ENCODE measurements at regions not wholly inside any gene's neighbourhood (a gene's known extent, or its start where the extent isn't known, plus 50 kb on each side); places are given as distances from the start of the nearest gene placed in this dataset.
"Not testable (repeated sequence)": the region's sequence is repeated elsewhere in the genome, so short reads cannot be mapped to it uniquely, and the experiment has no call there.

DNA sequence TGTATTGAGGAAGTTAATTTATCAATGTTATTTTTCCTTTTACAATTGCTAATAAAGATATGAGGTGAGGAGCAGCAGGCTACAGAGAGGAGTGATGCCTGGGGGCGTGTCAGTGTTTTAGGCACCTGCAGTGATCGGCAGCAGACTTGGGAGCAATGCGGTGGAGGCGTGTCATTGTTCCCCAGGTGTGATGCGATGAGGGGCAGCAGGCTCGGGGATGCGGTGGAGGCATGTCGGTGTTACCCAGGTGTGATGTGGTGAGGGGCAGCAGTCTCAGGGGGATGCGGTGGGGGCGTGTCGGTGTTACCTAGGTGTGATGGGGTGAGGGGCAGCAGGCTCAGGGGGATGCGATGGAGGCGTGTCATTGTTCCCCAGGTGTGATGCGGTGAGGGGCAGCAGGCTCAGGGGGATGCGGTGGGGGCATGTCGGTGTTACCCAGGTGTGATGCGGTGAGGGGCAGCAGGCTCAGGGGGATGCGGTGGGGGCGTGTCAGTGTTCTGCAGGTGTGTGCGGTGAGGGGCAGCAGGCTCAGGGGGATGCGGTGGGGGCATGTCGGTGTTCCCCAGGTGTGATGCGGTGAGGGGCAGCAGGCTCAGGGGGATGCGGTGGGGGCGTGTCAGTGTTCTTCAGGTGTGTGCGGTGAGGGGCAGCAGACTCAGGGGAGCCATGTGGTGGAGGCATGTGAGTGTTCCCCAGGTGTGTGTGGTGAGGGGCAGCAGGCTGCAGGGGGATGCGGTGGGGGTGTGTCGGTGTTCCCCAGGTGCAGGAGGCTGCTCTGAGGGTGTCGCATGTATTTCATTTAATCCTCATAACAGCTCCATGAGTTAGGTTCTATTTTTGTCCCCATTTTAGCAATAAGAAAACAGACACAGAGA is 186.2 kb upstream of the GOLGA6L22 start:
- ATAC-seq (ENCODE audit: low read depth); intact Hi-C loops (cut with micrococcal nuclease); POLR2A ChIA-PET; H3K4me3 Mint-ChIP-seq; H3K9me3 Mint-ChIP-seq; H3K4me1 Mint-ChIP-seq; H3K27me3 Mint-ChIP-seq; H3K27ac Mint-ChIP-seq; CTCF ChIA-PET; DNase-seq; H3K36me3 Mint-ChIP-seq (ENCODE audit: low read depth): not testable (repeated sequence)

DNA sequence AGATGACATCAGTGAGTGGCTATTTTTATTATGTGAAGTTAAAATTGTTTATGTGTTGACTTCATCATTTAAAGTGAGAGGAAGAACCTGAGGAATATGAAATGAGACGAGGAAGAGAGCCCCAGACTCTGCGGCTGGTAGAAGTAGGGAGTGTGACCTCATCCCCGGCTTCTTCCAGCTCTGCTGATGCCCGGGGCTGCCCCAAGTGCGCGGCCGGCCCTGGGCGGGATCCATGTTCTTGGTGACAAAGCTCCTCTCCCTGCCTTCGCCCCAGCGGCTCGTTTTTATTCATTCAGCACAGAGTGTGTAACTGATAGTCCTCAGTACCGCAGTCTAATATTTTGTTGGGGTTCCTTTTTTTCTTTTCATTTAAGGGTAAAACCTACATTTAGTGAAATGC is 185.5 kb upstream of the GOLGA6L22 start:
- CTCF ChIA-PET; POLR2A ChIA-PET; ATAC-seq (ENCODE audit: low read depth); H3K27ac Mint-ChIP-seq; H3K36me3 Mint-ChIP-seq (ENCODE audit: low read depth); H3K27me3 Mint-ChIP-seq; DNase-seq; H3K9me3 Mint-ChIP-seq; H3K4me1 Mint-ChIP-seq; H3K4me3 Mint-ChIP-seq; intact Hi-C loops (cut with micrococcal nuclease): not testable (repeated sequence)

DNA sequence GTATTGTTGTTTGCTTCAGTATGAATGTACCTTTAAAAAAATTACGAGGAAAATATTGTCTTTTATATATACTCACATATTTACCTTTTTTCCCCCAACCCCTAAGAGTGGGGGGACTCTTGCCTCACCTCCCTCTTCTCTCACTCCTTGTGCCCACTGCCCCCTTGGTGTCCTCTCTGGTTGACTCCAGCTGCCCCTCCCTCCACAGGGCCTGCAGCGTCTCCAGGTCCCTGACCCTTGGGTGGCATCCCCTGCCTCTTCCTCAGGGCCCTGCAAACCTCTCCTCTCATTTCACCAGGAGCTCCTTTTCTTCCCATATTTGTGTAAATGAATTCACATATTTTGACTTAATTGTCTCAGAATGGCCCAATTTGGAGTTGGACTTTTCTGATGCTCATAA is 184.3 kb upstream of the GOLGA6L22 start:
- ATAC-seq (ENCODE audit: low read depth); H3K9me3 Mint-ChIP-seq; H3K36me3 Mint-ChIP-seq (ENCODE audit: low read depth); POLR2A ChIA-PET; CTCF ChIA-PET; DNase-seq; intact Hi-C loops (cut with micrococcal nuclease); H3K4me1 Mint-ChIP-seq; H3K27ac Mint-ChIP-seq; H3K27me3 Mint-ChIP-seq; H3K4me3 Mint-ChIP-seq: not testable (repeated sequence)

DNA sequence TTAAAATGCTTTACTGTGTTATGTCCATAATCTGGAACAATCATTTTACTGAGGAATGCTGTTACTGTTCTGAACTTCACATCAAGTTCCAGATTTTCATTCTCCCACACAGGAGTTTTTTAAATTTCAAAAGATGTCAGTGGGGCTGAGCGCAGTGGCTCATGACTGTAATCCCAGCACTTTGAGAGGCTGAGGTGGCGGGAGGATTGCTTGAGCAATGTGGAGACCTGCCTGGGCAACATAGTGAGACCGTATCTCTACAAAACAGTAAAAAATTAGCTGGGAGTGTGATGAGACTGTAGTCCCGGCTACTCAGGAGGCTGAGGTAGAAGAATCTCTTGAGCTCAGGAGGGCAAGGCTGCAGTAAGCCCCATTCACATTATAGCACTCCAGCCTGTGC is 177.9 kb upstream of the GOLGA6L22 start:
- POLR2A ChIA-PET; H3K27ac Mint-ChIP-seq; H3K9me3 Mint-ChIP-seq; ATAC-seq (ENCODE audit: low read depth); H3K36me3 Mint-ChIP-seq (ENCODE audit: low read depth); H3K4me3 Mint-ChIP-seq; H3K27me3 Mint-ChIP-seq; DNase-seq; CTCF ChIA-PET; intact Hi-C loops (cut with micrococcal nuclease); H3K4me1 Mint-ChIP-seq: not testable (repeated sequence)

DNA sequence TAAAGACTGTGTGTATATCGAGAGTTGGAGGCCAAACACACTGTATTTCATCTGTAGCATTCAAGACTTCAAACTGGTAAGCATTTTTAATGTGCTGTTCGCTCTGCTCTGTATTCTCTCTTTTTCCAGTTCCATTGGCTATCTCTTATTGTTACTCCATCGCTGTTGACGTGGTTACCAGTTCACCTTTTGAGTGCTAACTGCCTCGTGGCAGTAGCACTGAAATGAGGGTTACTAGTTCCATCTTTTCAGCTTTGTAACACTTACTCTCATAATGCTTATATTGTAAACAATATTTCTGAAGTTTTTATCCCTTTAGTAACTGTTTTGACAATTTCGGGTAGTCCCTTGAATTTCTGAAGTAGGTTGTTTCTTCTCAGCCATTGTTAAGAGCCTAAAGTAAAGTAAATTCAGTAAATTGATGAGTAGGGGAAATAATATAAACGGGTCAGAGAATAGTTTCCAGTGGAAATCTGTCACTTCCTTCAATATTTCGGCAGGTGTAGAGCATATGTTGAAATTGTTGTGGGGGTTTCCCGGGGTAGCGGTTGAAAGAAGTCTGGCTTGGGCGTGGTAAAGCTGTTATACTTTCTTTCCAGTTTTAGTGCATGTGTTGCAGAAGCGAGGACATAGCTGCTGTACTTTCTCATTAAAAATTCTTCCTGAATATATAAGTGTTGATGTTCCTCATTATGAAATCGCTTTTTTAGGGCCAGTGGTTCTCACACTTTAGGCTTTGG is 175.7 kb upstream of the GOLGA6L22 start:
- DNase-seq; H3K4me1 Mint-ChIP-seq; H3K27ac Mint-ChIP-seq; H3K27me3 Mint-ChIP-seq; POLR2A ChIA-PET; CTCF ChIA-PET; ATAC-seq (ENCODE audit: low read depth); intact Hi-C loops (cut with micrococcal nuclease); H3K36me3 Mint-ChIP-seq (ENCODE audit: low read depth); H3K4me3 Mint-ChIP-seq; H3K9me3 Mint-ChIP-seq: not testable (repeated sequence)

DNA sequence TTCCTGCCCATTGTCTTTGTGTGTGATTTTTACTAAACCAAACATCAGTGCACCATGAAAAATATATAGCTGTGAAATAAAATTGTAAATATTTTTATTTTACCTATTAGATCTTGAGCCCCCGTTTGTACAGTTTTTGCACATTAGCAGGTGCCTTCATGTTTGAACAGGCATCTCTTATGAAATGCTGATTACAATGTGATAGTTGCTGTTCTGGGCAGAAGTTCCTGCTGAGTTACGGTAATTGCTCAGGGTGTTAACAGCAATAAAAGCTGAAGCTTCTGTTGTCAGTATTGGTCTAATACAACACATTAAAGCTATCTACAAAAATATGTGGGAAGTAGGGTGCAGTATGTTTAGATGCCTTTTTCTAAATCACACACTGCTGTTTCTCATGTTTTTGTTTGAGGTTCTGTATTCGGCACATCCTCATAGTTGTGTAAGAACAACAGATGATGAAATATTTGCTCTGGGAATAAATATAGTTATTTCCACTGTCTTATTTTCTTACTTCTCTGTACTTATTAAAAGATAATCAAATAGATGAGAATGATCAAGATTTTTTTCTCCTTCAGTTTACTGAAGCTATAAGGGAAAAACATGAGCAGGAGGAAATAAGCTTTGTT is 173.8 kb upstream of the GOLGA6L22 start:
- intact Hi-C loops (cut with micrococcal nuclease); H3K27ac Mint-ChIP-seq; H3K9me3 Mint-ChIP-seq; DNase-seq; CTCF ChIA-PET; POLR2A ChIA-PET; H3K36me3 Mint-ChIP-seq (ENCODE audit: low read depth); H3K27me3 Mint-ChIP-seq; ATAC-seq (ENCODE audit: low read depth); H3K4me1 Mint-ChIP-seq; H3K4me3 Mint-ChIP-seq: not testable (repeated sequence)

DNA sequence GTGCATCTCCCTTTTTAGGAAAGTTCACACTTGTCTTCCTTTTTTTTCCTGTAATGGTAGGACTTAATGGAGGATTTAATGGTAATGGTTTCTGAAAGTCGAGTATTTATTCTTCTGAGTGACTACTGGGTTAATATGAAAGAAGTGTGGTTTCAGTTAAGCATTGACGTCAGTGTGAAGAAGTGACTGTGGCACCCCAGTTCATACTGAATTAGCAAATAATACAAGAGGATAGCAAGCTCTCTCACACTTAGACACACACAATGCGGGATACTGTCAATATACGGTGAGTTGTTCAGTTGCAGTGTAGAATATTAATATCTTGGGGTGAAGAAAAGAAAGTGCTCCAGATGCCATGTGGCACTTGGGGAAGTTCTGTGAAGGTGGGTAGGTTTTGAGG is 167.6 kb upstream of the GOLGA6L22 start:
- H3K36me3 Mint-ChIP-seq (ENCODE audit: low read depth); DNase-seq; POLR2A ChIA-PET; intact Hi-C loops (cut with micrococcal nuclease); H3K9me3 Mint-ChIP-seq; ATAC-seq (ENCODE audit: low read depth); H3K4me1 Mint-ChIP-seq; H3K27ac Mint-ChIP-seq; CTCF ChIA-PET; H3K27me3 Mint-ChIP-seq; H3K4me3 Mint-ChIP-seq: not testable (repeated sequence)

DNA sequence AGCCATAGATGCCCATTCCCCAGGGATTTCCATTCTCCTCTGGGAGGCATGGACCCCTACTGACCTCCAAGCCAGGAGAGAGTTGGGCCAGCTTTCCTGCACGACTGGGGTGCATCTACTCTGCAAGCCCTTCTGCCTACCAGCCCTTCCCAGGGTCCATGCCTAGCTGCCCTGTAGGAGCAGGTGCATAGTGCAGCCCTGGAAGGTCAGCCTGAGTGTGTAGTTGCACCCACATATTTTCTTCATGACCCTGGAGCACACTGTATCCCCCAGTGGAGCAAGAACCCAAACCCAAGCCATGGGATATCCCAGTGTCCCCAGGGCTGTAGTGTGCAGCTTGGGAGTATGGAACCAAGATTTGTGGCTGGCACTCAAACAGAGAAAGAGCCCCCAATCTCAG is 155.6 kb upstream of the GOLGA6L22 start:
- DNase-seq; H3K27ac Mint-ChIP-seq; H3K4me1 Mint-ChIP-seq; H3K27me3 Mint-ChIP-seq; ATAC-seq (ENCODE audit: low read depth); H3K4me3 Mint-ChIP-seq; POLR2A ChIA-PET; CTCF ChIA-PET; H3K36me3 Mint-ChIP-seq (ENCODE audit: low read depth); H3K9me3 Mint-ChIP-seq; intact Hi-C loops (cut with micrococcal nuclease): not testable (repeated sequence)

All from activated B cell treated with CpG ODN at 0.5 μM for 24 hours (primary cell).